22Rv1 (cell line): ENCODE measurements at regions not wholly inside any gene's neighbourhood (a gene's known extent, or its start where the extent isn't known, plus 50 kb on each side); places are given as distances from the start of the nearest gene placed in this dataset.
"Not testable (repeated sequence)": the region's sequence is repeated elsewhere in the genome, so short reads cannot be mapped to it uniquely, and the experiment has no call there.

Experiments used
- ZFX ChIP-seq: fragments of 450-650 bp; IDR thresholded peaks from 2 replicates; pipeline ENCODE4 v1.6.1; 2017; ENCODE audit warnings: antibody characterized with exemption, borderline replicate concordance
- TF ChIP-seq, protein P1 (sequence below): fragments of 450-650 bp; IDR thresholded peaks from 2 replicates; pipeline ENCODE4 v1.5.1; 2017; ENCODE audit warnings: mild to moderate bottlenecking

- TF ChIP-seq, protein P1, sequence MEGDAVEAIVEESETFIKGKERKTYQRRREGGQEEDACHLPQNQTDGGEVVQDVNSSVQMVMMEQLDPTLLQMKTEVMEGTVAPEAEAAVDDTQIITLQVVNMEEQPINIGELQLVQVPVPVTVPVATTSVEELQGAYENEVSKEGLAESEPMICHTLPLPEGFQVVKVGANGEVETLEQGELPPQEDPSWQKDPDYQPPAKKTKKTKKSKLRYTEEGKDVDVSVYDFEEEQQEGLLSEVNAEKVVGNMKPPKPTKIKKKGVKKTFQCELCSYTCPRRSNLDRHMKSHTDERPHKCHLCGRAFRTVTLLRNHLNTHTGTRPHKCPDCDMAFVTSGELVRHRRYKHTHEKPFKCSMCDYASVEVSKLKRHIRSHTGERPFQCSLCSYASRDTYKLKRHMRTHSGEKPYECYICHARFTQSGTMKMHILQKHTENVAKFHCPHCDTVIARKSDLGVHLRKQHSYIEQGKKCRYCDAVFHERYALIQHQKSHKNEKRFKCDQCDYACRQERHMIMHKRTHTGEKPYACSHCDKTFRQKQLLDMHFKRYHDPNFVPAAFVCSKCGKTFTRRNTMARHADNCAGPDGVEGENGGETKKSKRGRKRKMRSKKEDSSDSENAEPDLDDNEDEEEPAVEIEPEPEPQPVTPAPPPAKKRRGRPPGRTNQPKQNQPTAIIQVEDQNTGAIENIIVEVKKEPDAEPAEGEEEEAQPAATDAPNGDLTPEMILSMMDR, result not testable (repeated sequence)
- not testable (repeated sequence) for TF ChIP-seq ZFX
Measured at GRCh38 chr11:50183170-50183569, 150.5 kb downstream of the OR4C45 start.
